ENCODE measurements at regions not wholly inside any gene's neighbourhood (a gene's known extent, or its start where the extent isn't known, plus 50 kb on each side); places are given as distances from the start of the nearest gene placed in this dataset.

- TF ChIP-seq, protein P1, sequence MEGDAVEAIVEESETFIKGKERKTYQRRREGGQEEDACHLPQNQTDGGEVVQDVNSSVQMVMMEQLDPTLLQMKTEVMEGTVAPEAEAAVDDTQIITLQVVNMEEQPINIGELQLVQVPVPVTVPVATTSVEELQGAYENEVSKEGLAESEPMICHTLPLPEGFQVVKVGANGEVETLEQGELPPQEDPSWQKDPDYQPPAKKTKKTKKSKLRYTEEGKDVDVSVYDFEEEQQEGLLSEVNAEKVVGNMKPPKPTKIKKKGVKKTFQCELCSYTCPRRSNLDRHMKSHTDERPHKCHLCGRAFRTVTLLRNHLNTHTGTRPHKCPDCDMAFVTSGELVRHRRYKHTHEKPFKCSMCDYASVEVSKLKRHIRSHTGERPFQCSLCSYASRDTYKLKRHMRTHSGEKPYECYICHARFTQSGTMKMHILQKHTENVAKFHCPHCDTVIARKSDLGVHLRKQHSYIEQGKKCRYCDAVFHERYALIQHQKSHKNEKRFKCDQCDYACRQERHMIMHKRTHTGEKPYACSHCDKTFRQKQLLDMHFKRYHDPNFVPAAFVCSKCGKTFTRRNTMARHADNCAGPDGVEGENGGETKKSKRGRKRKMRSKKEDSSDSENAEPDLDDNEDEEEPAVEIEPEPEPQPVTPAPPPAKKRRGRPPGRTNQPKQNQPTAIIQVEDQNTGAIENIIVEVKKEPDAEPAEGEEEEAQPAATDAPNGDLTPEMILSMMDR (IDR thresholded peaks at IDR 0.05; ENCODE audit: low read depth, low read length, poor library complexity, severe bottlenecking), result no peak
- no peak for TF ChIP-seq EZH2phosphoT487 (IDR thresholded peaks at IDR 0.05; ENCODE audit: borderline replicate concordance, low read length)
Measured at GRCh38 chr1:83760226-83761021, 238.5 kb downstream of the TTLL7 start.
